HEK293 (cell line): ENCODE measurements at regions not wholly inside any gene's neighbourhood (a gene's known extent, or its start where the extent isn't known, plus 50 kb on each side); places are given as distances from the start of the nearest gene placed in this dataset.

ENCODE experiments used
- CTCF ChIA-PET: fragments of 350-600 bp; formaldehyde crosslinking; extraction: SDS; loops from one replicate; lab custom pipeline; 2021; ENCODE audit warnings: antibody characterized with exemption; lab: Yijun Ruan, JAX
- POLR2A ChIA-PET: fragments of 300-600 bp; formaldehyde crosslinking; extraction: SDS; loops from one replicate; lab custom pipeline; 2020; ENCODE audit warnings: antibody characterized with exemption, inconsistent platforms; lab: Yijun Ruan, JAX
- H3K27ac ChIP-seq: fragments of 200-500 bp; sonication (Bioruptor generic); 2 replicates; pipeline ENCODE4 v1.5.1; 2014; ENCODE audit warnings: low read depth, low read length, control low read depth, inconsistent platforms; ENCODE audit errors: extremely low read depth
- H3K36me3 ChIP-seq, 2 experiments: fragments of 200-500 bp in 1 of 2; sonication (Bioruptor generic) in 1 of 2; 1 replicate in 1 of 2; 2 replicates in 1 of 2; pipeline ENCODE4 v1.5.1; 2014 to 2017; ENCODE audit warnings: inconsistent platforms in 2 of 2, low read length in 2 of 2; ENCODE audit not compliant: control insufficient read depth in 2 of 2, insufficient read depth in 1 of 2
- H3K4me1 ChIP-seq: fragments of 200-500 bp; sonication (Bioruptor generic); 2 replicates; pipeline ENCODE4 v1.5.1; 2014; ENCODE audit warnings: mild to moderate bottlenecking, low read length, inconsistent platforms; ENCODE audit not compliant: control insufficient read depth, insufficient read depth
- H3K4me3 ChIP-seq: 2 replicates; pipeline ENCODE4 v1.5.1; 2011; ENCODE audit warnings: low read depth, mild to moderate bottlenecking, control low read depth, low read length, moderate library complexity
- H3K9me3 ChIP-seq: fragments of 200-500 bp; sonication (Bioruptor generic); 2 replicates; pipeline ENCODE4 v1.5.1; 2014; ENCODE audit warnings: low read depth, low read length, inconsistent platforms; ENCODE audit not compliant: control insufficient read depth, insufficient read depth
- ATF2 ChIP-seq: fragments of 450-650 bp; formaldehyde crosslinking; IDR thresholded peaks from 2 replicates; pipeline ENCODE4 v1.5.1; 2016; ENCODE audit warnings: missing biosample characterization, missing genetic modification characterization, low read depth
- BCL11A ChIP-seq: fragments of 450-650 bp; formaldehyde crosslinking; IDR thresholded peaks from 2 replicates; pipeline ENCODE4 v1.5.1; 2016; ENCODE audit warnings: low read depth, missing biosample characterization, missing genetic modification characterization
- BCL11B ChIP-seq: fragments of 450-650 bp; formaldehyde crosslinking; IDR thresholded peaks from 2 replicates; pipeline ENCODE4 v1.5.1; 2016; ENCODE audit warnings: low read depth, missing biosample characterization, missing genetic modification characterization
- GLIS1 ChIP-seq: fragments of 450-650 bp; formaldehyde crosslinking; IDR thresholded peaks from 2 replicates; pipeline ENCODE4 v1.5.1; 2016; ENCODE audit warnings: missing biosample characterization, missing genetic modification characterization
- HIC1 ChIP-seq: fragments of 450-650 bp; formaldehyde crosslinking; IDR thresholded peaks from 2 replicates; pipeline ENCODE4 v1.5.1; 2016; ENCODE audit warnings: missing biosample characterization, missing genetic modification characterization
- KLF7 ChIP-seq: fragments of 450-650 bp; formaldehyde crosslinking; IDR thresholded peaks from 2 replicates; pipeline ENCODE4 v1.5.1; 2016; ENCODE audit warnings: missing biosample characterization, missing genetic modification characterization, borderline replicate concordance
- REST ChIP-seq: fragments of 450-650 bp; formaldehyde crosslinking; IDR thresholded peaks from 2 replicates; pipeline ENCODE4 v1.5.1; 2016; ENCODE audit warnings: missing biosample characterization, missing genetic modification characterization
- SP3 ChIP-seq: fragments of 450-650 bp; formaldehyde crosslinking; IDR thresholded peaks from 2 replicates; pipeline ENCODE4 v1.5.1; 2016; ENCODE audit warnings: missing biosample characterization, missing genetic modification characterization
- ZBTB44 ChIP-seq: fragments of 450-650 bp; IDR thresholded peaks from 2 replicates; pipeline ENCODE4 v1.5.1; 2018; ENCODE audit warnings: missing biosample characterization, mild to moderate bottlenecking, missing genetic modification characterization
- ZBTB6 ChIP-seq: fragments of 450-650 bp; formaldehyde crosslinking; IDR thresholded peaks from 2 replicates; pipeline ENCODE4 v1.5.1; 2017; ENCODE audit warnings: missing biosample characterization, missing genetic modification characterization
- ZNF169 ChIP-seq: fragments of 450-650 bp; formaldehyde crosslinking; IDR thresholded peaks from 2 replicates; pipeline ENCODE4 v1.5.1; 2016; ENCODE audit warnings: missing biosample characterization, missing genetic modification characterization
- ZNF174 ChIP-seq: fragments of 450-650 bp; formaldehyde crosslinking; IDR thresholded peaks from 2 replicates; pipeline ENCODE4 v1.5.0; 2017; ENCODE audit warnings: missing biosample characterization, mild to moderate bottlenecking, missing genetic modification characterization
- ZNF354C ChIP-seq: fragments of 450-650 bp; formaldehyde crosslinking; IDR thresholded peaks from 2 replicates; pipeline ENCODE4 v1.5.1; 2016; ENCODE audit warnings: missing biosample characterization, missing genetic modification characterization, low read depth, borderline replicate concordance
- ZNF391 ChIP-seq: fragments of 450-650 bp; formaldehyde crosslinking; IDR thresholded peaks from 2 replicates; pipeline ENCODE4 v1.5.1; 2016; ENCODE audit warnings: low read depth, missing biosample characterization, missing genetic modification characterization, borderline replicate concordance
- ZNF423 ChIP-seq: fragments of 450-650 bp; formaldehyde crosslinking; IDR thresholded peaks from 2 replicates; pipeline ENCODE4 v1.5.1; 2016; ENCODE audit warnings: missing biosample characterization, missing genetic modification characterization
- ZNF433 ChIP-seq: fragments of 450-650 bp; formaldehyde crosslinking; IDR thresholded peaks from 2 replicates; pipeline ENCODE4 v1.5.1; 2016; ENCODE audit warnings: missing biosample characterization, missing genetic modification characterization, low read depth
- ZNF596 ChIP-seq: fragments of 450-650 bp; IDR thresholded peaks from 2 replicates; pipeline ENCODE4 v1.5.0; 2018; ENCODE audit warnings: missing biosample characterization, mild to moderate bottlenecking, missing genetic modification characterization, moderate library complexity
- ZNF610 ChIP-seq: fragments of 450-650 bp; formaldehyde crosslinking; IDR thresholded peaks from 2 replicates; pipeline ENCODE4 v1.5.1; 2016; ENCODE audit warnings: missing biosample characterization, missing genetic modification characterization, borderline replicate concordance
- ZNF621 ChIP-seq: fragments of 450-650 bp; formaldehyde crosslinking; IDR thresholded peaks from 2 replicates; pipeline ENCODE4 v1.5.1; 2017; ENCODE audit warnings: missing biosample characterization, missing genetic modification characterization
- ZNF626 ChIP-seq: fragments of 450-650 bp; sonication (Bioruptor Pico); formaldehyde crosslinking; IDR thresholded peaks from 2 replicates; pipeline ENCODE4 v1.5.1; 2018; ENCODE audit warnings: missing biosample characterization, missing genetic modification characterization, inconsistent platforms
- ZNF654 ChIP-seq: fragments of 450-650 bp; formaldehyde crosslinking; IDR thresholded peaks from 2 replicates; pipeline ENCODE4 v1.5.1; 2016; ENCODE audit warnings: low read depth, missing biosample characterization, missing genetic modification characterization
- ZNF660 ChIP-seq: fragments of 450-650 bp; IDR thresholded peaks from 2 replicates; pipeline ENCODE4 v1.5.1; 2018; ENCODE audit warnings: missing biosample characterization, mild to moderate bottlenecking, missing genetic modification characterization
- ZNF768 ChIP-seq: fragments of 450-650 bp; formaldehyde crosslinking; IDR thresholded peaks from 2 replicates; pipeline ENCODE4 v1.5.1; 2018; ENCODE audit warnings: missing biosample characterization, mild to moderate bottlenecking, missing genetic modification characterization
- ZNF791 ChIP-seq: fragments of 450-650 bp; formaldehyde crosslinking; IDR thresholded peaks from 2 replicates; pipeline ENCODE4 v1.5.1; 2016; ENCODE audit warnings: missing biosample characterization, missing genetic modification characterization
- ZSCAN23 ChIP-seq: fragments of 450-650 bp; formaldehyde crosslinking; IDR thresholded peaks from 2 replicates; pipeline ENCODE4 v1.5.1; 2016; ENCODE audit warnings: missing biosample characterization, missing genetic modification characterization
- ZXDB ChIP-seq: fragments of 450-650 bp; formaldehyde crosslinking; IDR thresholded peaks from 2 replicates; pipeline ENCODE4 v1.5.1; 2016; ENCODE audit warnings: missing biosample characterization, missing genetic modification characterization

- no peak for TF ChIP-seq ZNF654 (tag by site-specific recombination)
- no peak for TF ChIP-seq ZNF610
- no peak for TF ChIP-seq ZBTB6 (tag by site-specific recombination)
- TF ChIP-seq ZNF169 (tag by site-specific recombination): no peak
- TF ChIP-seq ZNF621 (tag by site-specific recombination): no peak
- TF ChIP-seq SP3 (tag by site-specific recombination): no peak
Measured at GRCh38 chr3:113141543-113141942, 69.8 kb upstream of the BOC start (continued).

- CTCF ChIA-PET: interaction anchor here (0.6 kb wide), 1 partner anchor 20 kb away, joined by 3 read pairs; no protein-coding TSS in a partner anchor
- Histone ChIP-seq H3K36me3 (no peaks in the 10 kb centered on the region), H3K27ac (no peak overlapping the region), H3K9me3 (no peaks in the 10 kb centered on the region), H3K4me3 (no peak overlapping the region), H3K4me1 (no peaks in the 10 kb centered on the region)
- POLR2A ChIA-PET: no interaction called here
- TF ChIP-seq REST (tag by site-specific recombination) (no peak), ZNF596 (tag by site-specific recombination) (no peak), HIC1 (no peak), BCL11B (no peak), ZNF626 (tag by site-specific recombination) (no peak), ZNF610 (no peak), ZSCAN23 (tag by site-specific recombination) (no peak), ZNF354C (no peak), ZNF660 (no peak), ZNF433 (tag by site-specific recombination) (no peak), ZNF768 (tag by site-specific recombination) (no peak), KLF7 (tag by site-specific recombination) (no peak), BCL11A (tag by site-specific recombination) (no peak), GLIS1 (tag by site-specific recombination) (no peak)
Measured at GRCh38 chr3:113142476-113142875, 68.9 kb upstream of the BOC start.

GRCh38 chr3:113143353-113143752 lies 68.0 kb upstream of the BOC start:
- Histone ChIP-seq H3K4me3 (no peak overlapping the region), H3K27ac (no peak overlapping the region), H3K4me1 (peaks cover 4% of the 10 kb centered on the region; the same call in 1 of the 2 replicates), H3K36me3 (no peaks in the 10 kb centered on the region), H3K9me3 (no peaks in the 10 kb centered on the region)
- POLR2A ChIA-PET: no interaction called here
- CTCF ChIA-PET: no interaction called here
- TF ChIP-seq ATF2 (tag by site-specific recombination) (no peak), ZNF391 (tag by site-specific recombination) (no peak), ZXDB (tag by site-specific recombination) (no peak), ZBTB44 (tag by site-specific recombination) (no peak), ZNF174 (tag by site-specific recombination) (no peak), ZNF626 (tag by site-specific recombination) (no peak), ZNF791 (tag by site-specific recombination) (no peak), ZNF423 (tag by site-specific recombination) (no peak)
